GM23338 (cell line): ENCODE measurements at regions not wholly inside any gene's neighbourhood (a gene's known extent, or its start where the extent isn't known, plus 50 kb on each side); places are given as distances from the start of the nearest gene placed in this dataset.

Experiments used
- CREB1 ChIP-seq: fragments of 250-450 bp; sonication (Bioruptor Pico); IDR thresholded peaks from 2 replicates; pipeline ENCODE4 v1.5.0; 2020; ENCODE audit warnings: low read depth, mild to moderate bottlenecking, moderate library complexity
- CTCF ChIP-seq, 2 experiments: fragments of 200-600 bp in 1 of 2; sonication (generic) in 1 of 2; conservative IDR thresholded peaks; 2 replicates each; pipeline versions ENCODE4 v1.5.1 to v1.6.1; 2016 to 2017; ENCODE audit warnings: antibody characterized with exemption in 2 of 2, low read depth in 2 of 2, mild to moderate bottlenecking in 2 of 2, moderate library complexity in 1 of 2
- EZH2 ChIP-seq: fragments of 200-600 bp; sonication (generic); IDR thresholded peaks from one replicate; pipeline ENCODE4 v1.8.0; 2017; ENCODE audit warnings: antibody characterized with exemption, mild to moderate bottlenecking, low read depth; ENCODE audit not compliant: unreplicated experiment
- EZH2phosphoT487 ChIP-seq: fragments of 200-600 bp; sonication (generic); IDR thresholded peaks from one replicate; pipeline ENCODE4 v1.8.1; 2018; ENCODE audit warnings: antibody characterized with exemption; ENCODE audit not compliant: unreplicated experiment
- JUNB ChIP-seq: IDR thresholded peaks from one replicate; pipeline ENCODE4 v1.6.1; 2016; ENCODE audit warnings: antibody characterized with exemption; ENCODE audit not compliant: unreplicated experiment
- NANOG ChIP-seq: IDR thresholded peaks from 2 replicates; pipeline ENCODE4 v1.6.1; 2016; ENCODE audit warnings: antibody characterized with exemption, borderline replicate concordance
- POLR2AphosphoS5 ChIP-seq: IDR thresholded peaks from 2 replicates; pipeline ENCODE4 v1.6.1; 2016; ENCODE audit warnings: antibody characterized with exemption, low read depth
- STAT1 ChIP-seq: IDR thresholded peaks from one replicate; pipeline ENCODE4 v1.6.1; 2016; ENCODE audit warnings: antibody characterized with exemption; ENCODE audit not compliant: unreplicated experiment
- ZNF114 ChIP-seq: fragments of 250-450 bp; sonication (Bioruptor Pico); IDR thresholded peaks from 2 replicates; pipeline ENCODE4 v1.5.0; 2020; ENCODE audit warnings: mild to moderate bottlenecking, moderate library complexity
- ZNF331 ChIP-seq: fragments of 250-450 bp; sonication (Bioruptor Pico); IDR thresholded peaks from 2 replicates; pipeline ENCODE4 v1.5.0; 2020; ENCODE audit warnings: low read depth, mild to moderate bottlenecking, moderate library complexity
- ZNF462 ChIP-seq: fragments of 250-450 bp; sonication (Bioruptor Pico); IDR thresholded peaks from 2 replicates; pipeline ENCODE4 v1.5.0; 2020; ENCODE audit warnings: mild to moderate bottlenecking, moderate library complexity
- TF ChIP-seq, protein P1 (sequence below): IDR thresholded peaks from one replicate; pipeline ENCODE4 v1.6.1; 2018; ENCODE audit warnings: antibody characterized with exemption; ENCODE audit not compliant: unreplicated experiment
- TF ChIP-seq, protein P2 (sequence below): IDR thresholded peaks from 2 replicates; pipeline ENCODE4 v1.6.1; 2016; ENCODE audit warnings: antibody characterized with exemption

DNA sequence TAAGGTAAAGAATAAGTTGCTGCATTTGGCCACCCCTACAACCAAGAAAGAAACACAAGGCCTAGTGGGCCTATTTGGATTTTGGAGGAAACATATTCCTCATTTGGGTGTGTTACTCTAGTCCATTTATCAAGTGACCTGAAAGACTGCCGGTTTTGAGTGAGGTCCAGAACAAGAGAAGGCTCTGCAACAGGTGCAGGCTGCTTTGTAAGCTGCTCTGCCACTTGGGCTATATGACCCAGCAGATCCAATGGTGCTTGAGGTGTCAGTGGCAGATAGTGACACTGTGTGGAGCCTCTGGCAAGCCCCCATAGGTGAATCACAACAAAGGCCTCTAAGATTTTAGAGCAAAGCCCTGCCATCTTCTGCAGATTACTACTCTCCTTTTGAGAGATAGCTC lies 491.3 kb downstream of the TAFA4 start:
- no peak for TF ChIP-seq CTCF (conservative IDR thresholded peaks at IDR 0.05; ENCODE audit: low read depth in 2 of 2)
- no peak for TF ChIP-seq EZH2
- TF ChIP-seq, protein P1, sequence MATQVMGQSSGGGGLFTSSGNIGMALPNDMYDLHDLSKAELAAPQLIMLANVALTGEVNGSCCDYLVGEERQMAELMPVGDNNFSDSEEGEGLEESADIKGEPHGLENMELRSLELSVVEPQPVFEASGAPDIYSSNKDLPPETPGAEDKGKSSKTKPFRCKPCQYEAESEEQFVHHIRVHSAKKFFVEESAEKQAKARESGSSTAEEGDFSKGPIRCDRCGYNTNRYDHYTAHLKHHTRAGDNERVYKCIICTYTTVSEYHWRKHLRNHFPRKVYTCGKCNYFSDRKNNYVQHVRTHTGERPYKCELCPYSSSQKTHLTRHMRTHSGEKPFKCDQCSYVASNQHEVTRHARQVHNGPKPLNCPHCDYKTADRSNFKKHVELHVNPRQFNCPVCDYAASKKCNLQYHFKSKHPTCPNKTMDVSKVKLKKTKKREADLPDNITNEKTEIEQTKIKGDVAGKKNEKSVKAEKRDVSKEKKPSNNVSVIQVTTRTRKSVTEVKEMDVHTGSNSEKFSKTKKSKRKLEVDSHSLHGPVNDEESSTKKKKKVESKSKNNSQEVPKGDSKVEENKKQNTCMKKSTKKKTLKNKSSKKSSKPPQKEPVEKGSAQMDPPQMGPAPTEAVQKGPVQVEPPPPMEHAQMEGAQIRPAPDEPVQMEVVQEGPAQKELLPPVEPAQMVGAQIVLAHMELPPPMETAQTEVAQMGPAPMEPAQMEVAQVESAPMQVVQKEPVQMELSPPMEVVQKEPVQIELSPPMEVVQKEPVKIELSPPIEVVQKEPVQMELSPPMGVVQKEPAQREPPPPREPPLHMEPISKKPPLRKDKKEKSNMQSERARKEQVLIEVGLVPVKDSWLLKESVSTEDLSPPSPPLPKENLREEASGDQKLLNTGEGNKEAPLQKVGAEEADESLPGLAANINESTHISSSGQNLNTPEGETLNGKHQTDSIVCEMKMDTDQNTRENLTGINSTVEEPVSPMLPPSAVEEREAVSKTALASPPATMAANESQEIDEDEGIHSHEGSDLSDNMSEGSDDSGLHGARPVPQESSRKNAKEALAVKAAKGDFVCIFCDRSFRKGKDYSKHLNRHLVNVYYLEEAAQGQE: no peak
- no peak for TF ChIP-seq EZH2phosphoT487
- no peak for TF ChIP-seq JUNB
- TF ChIP-seq POLR2AphosphoS5: no peak
- TF ChIP-seq ZNF462 (CRISPR knock-in tag): no peak
- TF ChIP-seq ZNF114: no peak
- TF ChIP-seq CREB1 (CRISPR knock-in tag): no peak
- TF ChIP-seq NANOG: no peak
- TF ChIP-seq, protein P2, sequence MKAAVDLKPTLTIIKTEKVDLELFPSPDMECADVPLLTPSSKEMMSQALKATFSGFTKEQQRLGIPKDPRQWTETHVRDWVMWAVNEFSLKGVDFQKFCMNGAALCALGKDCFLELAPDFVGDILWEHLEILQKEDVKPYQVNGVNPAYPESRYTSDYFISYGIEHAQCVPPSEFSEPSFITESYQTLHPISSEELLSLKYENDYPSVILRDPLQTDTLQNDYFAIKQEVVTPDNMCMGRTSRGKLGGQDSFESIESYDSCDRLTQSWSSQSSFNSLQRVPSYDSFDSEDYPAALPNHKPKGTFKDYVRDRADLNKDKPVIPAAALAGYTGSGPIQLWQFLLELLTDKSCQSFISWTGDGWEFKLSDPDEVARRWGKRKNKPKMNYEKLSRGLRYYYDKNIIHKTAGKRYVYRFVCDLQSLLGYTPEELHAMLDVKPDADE: no peak
- TF ChIP-seq STAT1: no peak
- no peak for TF ChIP-seq ZNF331 (CRISPR knock-in tag)
